Astrocyte of the spinal cord (primary cell): ENCODE measurements at regions not wholly inside any gene's neighbourhood (a gene's known extent, or its start where the extent isn't known, plus 50 kb on each side); places are given as distances from the start of the nearest gene placed in this dataset.

ENCODE experiments used
- DNase-seq: peaks from one replicate; pipeline ENCODE4 v3.0.0; 2011; ENCODE audit warnings: low read depth, low spot score
- H3K4me3 ChIP-seq: 2 replicates; pipeline ENCODE4 v1.5.1; 2011; ENCODE audit warnings: low read depth, mild to moderate bottlenecking, low read length, moderate library complexity
- CTCF ChIP-seq: IDR thresholded peaks from 2 replicates; pipeline ENCODE4 v1.5.1; 2012; ENCODE audit warnings: low read depth, mild to moderate bottlenecking, low read length, inconsistent platforms
- in situ Hi-C: cut with HindIII; loops from 2 replicates; pipeline ENCODE4 v1.10.0; 2017; ENCODE audit warnings: low sequenced_read_pairs

GRCh38 chr12:125272383-125272933 is 207.2 kb downstream of the AACS start:
- H3K4me3 ChIP-seq = no peak overlapping the region
- TF ChIP-seq CTCF = no peak
- no peak for DNase-seq
- in situ Hi-C loops = no loop called here

- no peak for TF ChIP-seq CTCF
- H3K4me3 ChIP-seq = no peak overlapping the region
- in situ Hi-C loops = no loop called here
- DNase-seq = no peak
Observed at GRCh38 chr12:125276567-125276966, 211.3 kb downstream of the AACS start.

DNA sequence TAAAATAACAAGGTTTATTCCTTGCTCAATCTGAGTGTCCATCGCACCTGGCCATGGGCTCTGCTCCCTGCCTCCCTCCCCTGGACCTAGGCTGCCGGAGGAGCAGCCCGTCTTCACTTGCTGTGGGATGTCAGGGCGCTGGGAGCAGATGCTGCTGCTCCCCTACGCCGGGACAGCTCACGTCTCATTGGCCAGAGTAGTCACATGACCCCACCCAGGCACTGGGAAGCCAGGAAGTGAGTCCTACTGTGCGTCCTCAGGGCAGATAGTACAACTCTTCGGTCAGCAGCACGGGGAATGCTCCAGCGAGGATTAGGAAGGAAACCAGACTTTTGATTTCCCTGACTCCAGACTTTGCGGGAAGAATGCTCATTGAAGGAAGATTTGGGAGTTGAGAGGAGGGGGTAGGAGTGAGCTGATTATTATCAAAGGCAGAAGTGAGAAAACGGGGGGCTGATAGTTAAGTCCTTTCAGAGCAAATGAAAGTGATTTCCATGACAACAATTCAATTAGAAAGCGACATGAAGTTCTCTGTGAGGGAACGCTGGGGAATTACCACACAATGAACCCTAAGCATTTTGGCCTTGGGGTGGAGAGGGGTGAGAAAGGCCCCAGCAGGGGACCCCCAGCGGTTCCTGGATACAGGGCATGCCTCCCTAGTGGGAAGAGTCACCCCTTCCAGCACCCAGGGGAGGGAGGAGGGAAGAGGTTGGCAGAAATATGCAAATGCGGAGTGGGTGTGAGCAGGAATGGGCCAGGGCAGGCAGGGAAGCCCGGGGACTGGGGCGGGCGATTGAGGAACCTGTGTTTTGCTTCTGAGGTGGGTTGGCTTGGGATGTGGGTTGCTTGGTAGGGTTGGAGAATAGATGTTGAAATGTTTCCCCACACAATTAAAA is 215.5 kb downstream of the AACS start:
- DNase-seq = no peak
- in situ Hi-C loops = no loop called here
- TF ChIP-seq CTCF = no peak
- no peak overlapping the region for H3K4me3 ChIP-seq

DNA sequence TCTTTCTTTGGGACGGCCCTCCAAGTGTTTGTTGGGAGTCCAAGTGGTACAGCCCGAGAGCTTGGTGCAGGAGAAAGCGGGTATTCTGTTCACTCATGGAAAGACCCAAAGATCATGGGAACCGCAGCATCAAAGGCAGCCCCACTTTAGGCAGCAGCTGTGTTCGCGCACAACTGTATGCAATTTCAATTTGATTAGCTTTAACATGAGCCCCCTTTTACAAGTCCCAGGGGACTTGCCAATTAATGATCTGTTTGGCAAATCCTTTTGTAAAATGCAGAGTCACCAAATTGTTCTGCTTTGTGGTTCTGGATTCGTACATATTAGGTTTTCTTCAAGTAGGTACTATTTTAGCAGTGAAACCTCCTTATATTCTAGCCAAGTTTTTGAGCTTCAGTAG is 217.7 kb downstream of the AACS start:
- in situ Hi-C loops = no loop called here
- H3K4me3 ChIP-seq = no peak overlapping the region
- no peak for TF ChIP-seq CTCF
- DNase-seq = no peak

- in situ Hi-C loops = no loop called here
- no peak for DNase-seq
Observed at GRCh38 chr12:125283521-125283920, 218.3 kb downstream of the AACS start.

DNA sequence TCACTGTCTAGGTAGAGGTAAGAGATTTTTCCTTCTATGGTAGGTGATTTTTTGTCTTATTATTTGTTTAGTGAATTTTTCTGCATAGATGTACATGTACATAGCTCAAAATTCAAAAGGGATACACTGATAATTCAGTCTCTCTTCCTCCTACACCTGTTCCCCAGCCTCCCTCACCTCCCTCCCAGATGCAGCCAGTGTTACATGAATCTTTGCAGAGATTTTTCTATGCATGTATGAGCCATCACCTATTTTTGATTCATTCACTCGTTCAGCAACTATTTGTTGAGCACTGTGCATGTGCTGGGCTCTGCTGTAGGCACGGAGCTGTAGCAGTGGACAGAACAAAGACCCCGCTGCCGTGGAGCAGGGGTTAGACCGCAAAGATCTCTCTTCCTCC is 218.9 kb downstream of the AACS start:
- no peak for TF ChIP-seq CTCF
- no peak for DNase-seq
- in situ Hi-C loops = no loop called here
- H3K4me3 ChIP-seq = no peak overlapping the region

More at GRCh38 chr12:125283521-125283920, 218.3 kb downstream of the AACS start:
- H3K4me3 ChIP-seq = no peak overlapping the region
- TF ChIP-seq CTCF = no peak
